Ishikawa (cell line): ENCODE measurements at regions not wholly inside any gene's neighbourhood (a gene's known extent, or its start where the extent isn't known, plus 50 kb on each side); places are given as distances from the start of the nearest gene placed in this dataset.

Experiments used
- CEBPB ChIP-seq: IDR thresholded peaks from 2 replicates; pipeline ENCODE4 v1.6.1; 2012
- CREB1 ChIP-seq: IDR thresholded peaks from 2 replicates; pipeline ENCODE4 v1.6.1; 2012; ENCODE audit warnings: low read depth
- EGR1 ChIP-seq: IDR thresholded peaks from 2 replicates; pipeline ENCODE4 v1.6.1; 2012
- EP300 ChIP-seq: IDR thresholded peaks from 2 replicates; pipeline ENCODE4 v1.6.1; 2012; ENCODE audit warnings: borderline replicate concordance
- FOXM1 ChIP-seq: IDR thresholded peaks from 2 replicates; pipeline ENCODE4 v1.6.1; 2012; ENCODE audit warnings: low read depth, borderline replicate concordance
- MAX ChIP-seq: IDR thresholded peaks from 2 replicates; pipeline ENCODE4 v1.6.1; 2012
- NFIC ChIP-seq: IDR thresholded peaks from 2 replicates; pipeline ENCODE4 v1.6.1; 2012
- RAD21 ChIP-seq: IDR thresholded peaks from 2 replicates; pipeline ENCODE4 v1.6.1; 2012; ENCODE audit warnings: low read depth
- TAF1 ChIP-seq: IDR thresholded peaks from 2 replicates; pipeline ENCODE4 v1.6.1; 2012; ENCODE audit warnings: low read depth, mild to moderate bottlenecking
- TCF12 ChIP-seq: IDR thresholded peaks from 2 replicates; pipeline ENCODE4 v1.6.1; 2012; ENCODE audit warnings: low read depth
- TEAD4 ChIP-seq: IDR thresholded peaks from 2 replicates; pipeline ENCODE4 v1.6.1; 2012
- YY1 ChIP-seq: IDR thresholded peaks from 2 replicates; pipeline ENCODE4 v1.6.1; 2012; ENCODE audit warnings: low read depth
- ZBTB7A ChIP-seq: IDR thresholded peaks from 2 replicates; pipeline ENCODE4 v1.6.1; 2012; ENCODE audit warnings: low read depth
- TF ChIP-seq, protein P1 (sequence below): IDR thresholded peaks from 2 replicates; pipeline ENCODE4 v1.6.1; 2012
- TF ChIP-seq, protein P2 (sequence below): IDR thresholded peaks from 2 replicates; pipeline ENCODE4 v1.6.1; 2012; ENCODE audit warnings: low read depth, mild to moderate bottlenecking

DNA sequence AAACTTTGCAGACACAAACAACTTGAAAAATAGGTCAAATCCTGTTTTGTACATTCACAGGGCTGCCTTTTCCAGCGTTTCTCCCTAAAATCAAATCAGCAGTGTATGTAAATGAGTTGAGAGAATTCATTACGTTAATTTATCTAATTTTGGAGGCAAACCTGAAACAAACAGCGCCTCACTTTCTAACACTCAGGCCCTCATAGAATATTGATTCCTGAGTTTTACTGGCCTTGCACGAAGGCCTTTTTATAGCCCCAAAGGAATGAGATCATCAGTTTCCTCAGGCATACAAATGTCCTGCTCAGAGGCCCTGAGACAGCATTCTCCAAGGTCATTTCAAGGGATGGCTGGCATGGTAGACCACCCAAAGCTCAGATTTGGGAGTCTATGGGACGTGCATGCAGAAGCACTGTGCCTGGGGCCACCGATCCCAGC lies 131.7 kb upstream of the CHST15 start:
- TF ChIP-seq TEAD4 (no peak), MAX (no peak), EGR1 (no peak), EP300 (no peak), FOXM1 (no peak), YY1 (no peak), CREB1 (no peak), ZBTB7A (no peak), CEBPB (no peak), TCF12 (no peak), RAD21 (no peak), TAF1 (no peak), NFIC (no peak)
- TF ChIP-seq, protein P1, sequence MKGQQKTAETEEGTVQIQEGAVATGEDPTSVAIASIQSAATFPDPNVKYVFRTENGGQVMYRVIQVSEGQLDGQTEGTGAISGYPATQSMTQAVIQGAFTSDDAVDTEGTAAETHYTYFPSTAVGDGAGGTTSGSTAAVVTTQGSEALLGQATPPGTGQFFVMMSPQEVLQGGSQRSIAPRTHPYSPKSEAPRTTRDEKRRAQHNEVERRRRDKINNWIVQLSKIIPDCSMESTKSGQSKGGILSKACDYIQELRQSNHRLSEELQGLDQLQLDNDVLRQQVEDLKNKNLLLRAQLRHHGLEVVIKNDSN = no peak
- TF ChIP-seq, protein P2, sequence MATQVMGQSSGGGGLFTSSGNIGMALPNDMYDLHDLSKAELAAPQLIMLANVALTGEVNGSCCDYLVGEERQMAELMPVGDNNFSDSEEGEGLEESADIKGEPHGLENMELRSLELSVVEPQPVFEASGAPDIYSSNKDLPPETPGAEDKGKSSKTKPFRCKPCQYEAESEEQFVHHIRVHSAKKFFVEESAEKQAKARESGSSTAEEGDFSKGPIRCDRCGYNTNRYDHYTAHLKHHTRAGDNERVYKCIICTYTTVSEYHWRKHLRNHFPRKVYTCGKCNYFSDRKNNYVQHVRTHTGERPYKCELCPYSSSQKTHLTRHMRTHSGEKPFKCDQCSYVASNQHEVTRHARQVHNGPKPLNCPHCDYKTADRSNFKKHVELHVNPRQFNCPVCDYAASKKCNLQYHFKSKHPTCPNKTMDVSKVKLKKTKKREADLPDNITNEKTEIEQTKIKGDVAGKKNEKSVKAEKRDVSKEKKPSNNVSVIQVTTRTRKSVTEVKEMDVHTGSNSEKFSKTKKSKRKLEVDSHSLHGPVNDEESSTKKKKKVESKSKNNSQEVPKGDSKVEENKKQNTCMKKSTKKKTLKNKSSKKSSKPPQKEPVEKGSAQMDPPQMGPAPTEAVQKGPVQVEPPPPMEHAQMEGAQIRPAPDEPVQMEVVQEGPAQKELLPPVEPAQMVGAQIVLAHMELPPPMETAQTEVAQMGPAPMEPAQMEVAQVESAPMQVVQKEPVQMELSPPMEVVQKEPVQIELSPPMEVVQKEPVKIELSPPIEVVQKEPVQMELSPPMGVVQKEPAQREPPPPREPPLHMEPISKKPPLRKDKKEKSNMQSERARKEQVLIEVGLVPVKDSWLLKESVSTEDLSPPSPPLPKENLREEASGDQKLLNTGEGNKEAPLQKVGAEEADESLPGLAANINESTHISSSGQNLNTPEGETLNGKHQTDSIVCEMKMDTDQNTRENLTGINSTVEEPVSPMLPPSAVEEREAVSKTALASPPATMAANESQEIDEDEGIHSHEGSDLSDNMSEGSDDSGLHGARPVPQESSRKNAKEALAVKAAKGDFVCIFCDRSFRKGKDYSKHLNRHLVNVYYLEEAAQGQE = no peak

- TF ChIP-seq, protein P1 = no peak
- TF ChIP-seq TEAD4 (no peak), RAD21 (no peak), YY1 (no peak), ZBTB7A (no peak), EGR1 (no peak), NFIC (no peak), CEBPB (no peak), FOXM1 (no peak), TCF12 (no peak), CREB1 (no peak), MAX (no peak), EP300 (no peak), TAF1 (no peak)
- TF ChIP-seq, protein P2 = no peak
These were observed 131.1 kb upstream of the CHST15 start for GRCh38 chr10:124224331-124225028.

GRCh38 chr10:124223711-124224085 lies 130.3 kb upstream of the CHST15 start:
- no peak for TF ChIP-seq ZBTB7A
- TF ChIP-seq YY1 = no peak
- TF ChIP-seq NFIC = no peak
- TF ChIP-seq FOXM1 = no peak
- TF ChIP-seq, protein P1 = no peak
- TF ChIP-seq MAX = no peak
- no peak for TF ChIP-seq TAF1
- TF ChIP-seq, protein P2 = no peak
- TF ChIP-seq CEBPB = no peak
- TF ChIP-seq EP300 = no peak
- no peak for TF ChIP-seq RAD21
- TF ChIP-seq TEAD4 = no peak
- no peak for TF ChIP-seq TCF12
- no peak for TF ChIP-seq EGR1
- no peak for TF ChIP-seq CREB1
